Hepatocyte (in vitro differentiated cells): ENCODE measurements at regions not wholly inside any gene's neighbourhood (a gene's known extent, or its start where the extent isn't known, plus 50 kb on each side); places are given as distances from the start of the nearest gene placed in this dataset.

Experiments
- DNase-seq: peaks from one replicate; pipeline ENCODE4 v3.0.0-alpha.2; 2016; ENCODE audit warnings: low spot score
- H2AFZ ChIP-seq: fragments of 200-600 bp; sonication (generic); 2 replicates; pipeline ENCODE4 v1.6.0; 2016; ENCODE audit warnings: antibody characterized with exemption, mild to moderate bottlenecking
- H3K27ac ChIP-seq: fragments of 200-600 bp; sonication (generic); 2 replicates; pipeline ENCODE4 v1.5.1; 2016; ENCODE audit warnings: mild to moderate bottlenecking
- H3K27me3 ChIP-seq: fragments of 200-600 bp; sonication (generic); 2 replicates; pipeline ENCODE4 v1.6.1; 2016
- H3K36me3 ChIP-seq: fragments of 200-600 bp; sonication (generic); replicated peaks from 2 replicates; pipeline ENCODE4 v1.5.1; 2016; ENCODE audit warnings: low read depth; ENCODE audit not compliant: insufficient read depth
- H3K4me1 ChIP-seq: fragments of 200-600 bp; sonication (generic); 2 replicates; pipeline ENCODE4 v1.5.1; 2016; ENCODE audit warnings: mild to moderate bottlenecking, moderate library complexity; ENCODE audit not compliant: insufficient read depth
- H3K4me2 ChIP-seq: fragments of 200-600 bp; sonication (generic); 2 replicates; pipeline ENCODE4 v1.6.0; 2016
- H3K4me3 ChIP-seq: fragments of 200-600 bp; sonication (generic); 2 replicates; pipeline ENCODE4 v1.5.1; 2016; ENCODE audit warnings: mild to moderate bottlenecking
- H3K79me2 ChIP-seq: fragments of 200-600 bp; sonication (generic); 2 replicates; pipeline ENCODE4 v1.6.0; 2017; ENCODE audit warnings: mild to moderate bottlenecking
- H3K9me2 ChIP-seq: fragments of 200-600 bp; sonication (generic); replicated peaks from 2 replicates; pipeline ENCODE4 v1.6.0; 2017; ENCODE audit warnings: mild to moderate bottlenecking; ENCODE audit not compliant: insufficient read depth
- H3K9me3 ChIP-seq: fragments of 200-600 bp; sonication (generic); 2 replicates; pipeline ENCODE4 v1.5.1; 2016; ENCODE audit warnings: low read depth, mild to moderate bottlenecking
- H4K20me1 ChIP-seq: fragments of 200-600 bp; sonication (generic); 2 replicates; pipeline ENCODE4 v1.6.0; 2016; ENCODE audit warnings: mild to moderate bottlenecking; ENCODE audit not compliant: insufficient read depth, poor library complexity, severe bottlenecking
- EZH2 ChIP-seq: fragments of 200-600 bp; sonication (generic); IDR thresholded peaks from 2 replicates; pipeline ENCODE4 v1.6.1; 2016; ENCODE audit warnings: antibody characterized with exemption, mild to moderate bottlenecking, borderline replicate concordance
- EZH2phosphoT487 ChIP-seq: fragments of 200-600 bp; sonication (generic); IDR thresholded peaks from one replicate; pipeline ENCODE4 v1.6.1; 2018; ENCODE audit warnings: antibody characterized with exemption, mild to moderate bottlenecking, low read depth, moderate library complexity; ENCODE audit not compliant: unreplicated experiment, severe bottlenecking
- WGBS: methylation state at CpG from one replicate; pipeline ENCODE4 v1.1.6; 2016; ENCODE audit warnings: low lambda C conversion rate; ENCODE audit errors: missing lambda C conversion rate; 5-methylcytosine and 5-hydroxymethylcytosine counted together
- TF ChIP-seq, protein P1 (sequence below): fragments of 200-600 bp; sonication (generic); IDR thresholded peaks from 2 replicates; pipeline ENCODE4 v1.5.1; 2016; ENCODE audit warnings: antibody characterized with exemption, mild to moderate bottlenecking; ENCODE audit not compliant: poor library complexity

DNA sequence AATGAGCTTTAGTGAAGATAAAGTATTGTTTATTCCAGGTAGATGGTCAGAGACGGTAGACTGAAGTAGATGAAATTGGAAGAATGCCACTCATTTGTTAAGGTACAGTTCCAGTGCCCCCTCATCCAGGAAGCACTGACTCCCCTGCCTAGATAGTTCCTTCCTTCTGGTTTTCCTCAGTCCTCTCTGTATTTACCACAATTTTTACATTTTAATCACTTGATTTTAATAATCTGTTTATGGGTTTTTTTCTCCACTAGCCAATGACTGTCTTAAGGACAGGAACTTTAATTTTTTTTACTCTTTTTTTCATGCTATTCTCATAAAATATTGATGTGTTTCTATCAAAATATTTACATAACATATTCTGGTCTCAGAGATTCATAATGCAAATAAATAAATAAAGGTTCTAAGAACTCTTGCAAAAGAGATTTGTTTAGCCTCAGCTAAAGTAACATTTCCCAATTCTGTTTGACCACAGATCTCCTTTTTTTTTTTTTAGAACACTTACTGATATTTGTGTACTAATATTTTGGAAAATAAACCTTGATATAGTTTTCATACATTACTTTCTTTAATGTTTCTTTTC is 651.6 kb downstream of the PLPP3 start:
- no peaks in the 10 kb centered on the region for H4K20me1 ChIP-seq
- no peaks in the 10 kb centered on the region for H3K9me3 ChIP-seq
- DNase-seq: no peak
- TF ChIP-seq EZH2 (no peak), EZH2phosphoT487 (no peak)
- TF ChIP-seq, protein P1, sequence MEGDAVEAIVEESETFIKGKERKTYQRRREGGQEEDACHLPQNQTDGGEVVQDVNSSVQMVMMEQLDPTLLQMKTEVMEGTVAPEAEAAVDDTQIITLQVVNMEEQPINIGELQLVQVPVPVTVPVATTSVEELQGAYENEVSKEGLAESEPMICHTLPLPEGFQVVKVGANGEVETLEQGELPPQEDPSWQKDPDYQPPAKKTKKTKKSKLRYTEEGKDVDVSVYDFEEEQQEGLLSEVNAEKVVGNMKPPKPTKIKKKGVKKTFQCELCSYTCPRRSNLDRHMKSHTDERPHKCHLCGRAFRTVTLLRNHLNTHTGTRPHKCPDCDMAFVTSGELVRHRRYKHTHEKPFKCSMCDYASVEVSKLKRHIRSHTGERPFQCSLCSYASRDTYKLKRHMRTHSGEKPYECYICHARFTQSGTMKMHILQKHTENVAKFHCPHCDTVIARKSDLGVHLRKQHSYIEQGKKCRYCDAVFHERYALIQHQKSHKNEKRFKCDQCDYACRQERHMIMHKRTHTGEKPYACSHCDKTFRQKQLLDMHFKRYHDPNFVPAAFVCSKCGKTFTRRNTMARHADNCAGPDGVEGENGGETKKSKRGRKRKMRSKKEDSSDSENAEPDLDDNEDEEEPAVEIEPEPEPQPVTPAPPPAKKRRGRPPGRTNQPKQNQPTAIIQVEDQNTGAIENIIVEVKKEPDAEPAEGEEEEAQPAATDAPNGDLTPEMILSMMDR: no peak
- no peak overlapping the region for H3K27ac ChIP-seq
- no peaks in the 10 kb centered on the region for H3K27me3 ChIP-seq
- no peaks in the 10 kb centered on the region for H3K9me2 ChIP-seq
- WGBS: 65% methylated on average over 1 of the region's 1 CpG
- no peaks in the 10 kb centered on the region for H3K4me1 ChIP-seq
- no peak overlapping the region for H3K4me2 ChIP-seq
- no peak overlapping the region for H2AFZ ChIP-seq
- no peak overlapping the region for H3K4me3 ChIP-seq
- no peaks in the 10 kb centered on the region for H3K36me3 ChIP-seq
- no peaks in the 10 kb centered on the region for H3K79me2 ChIP-seq

DNA sequence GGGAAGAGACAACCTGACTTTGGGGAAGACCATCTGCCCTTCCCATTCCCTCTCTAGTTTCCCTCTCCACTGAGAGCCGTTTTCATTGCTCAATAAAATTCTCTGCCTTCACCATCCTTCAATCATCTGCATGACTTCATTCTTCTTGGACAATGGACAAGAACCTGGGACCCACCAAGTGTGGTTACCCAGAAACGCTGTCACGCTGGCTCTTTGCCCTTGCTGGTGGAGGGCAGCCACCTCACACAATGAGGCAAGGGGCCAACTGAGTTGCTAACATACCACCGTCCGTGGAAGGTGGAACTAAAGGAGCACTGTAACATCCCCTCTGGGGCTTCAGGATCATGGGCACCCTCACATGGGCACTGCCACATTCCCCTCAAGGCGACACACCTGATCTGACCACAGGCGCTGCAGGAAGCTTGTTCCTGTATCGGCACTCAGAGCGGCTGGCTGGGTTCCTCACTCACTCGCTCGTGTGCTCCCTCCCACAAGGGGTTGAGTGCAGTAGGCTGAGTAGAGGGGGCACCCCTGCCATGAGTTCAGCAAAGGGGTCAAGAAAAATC is 652.4 kb downstream of the PLPP3 start:
- TF ChIP-seq EZH2 (no peak), EZH2phosphoT487 (no peak)
- TF ChIP-seq, protein P1: no peak
- no peaks in the 10 kb centered on the region for H4K20me1 ChIP-seq
- H3K4me3 ChIP-seq: no peak overlapping the region
- H3K9me3 ChIP-seq: no peaks in the 10 kb centered on the region
- no peaks in the 10 kb centered on the region for H3K27me3 ChIP-seq
- no peak for DNase-seq
- no peaks in the 10 kb centered on the region for H3K79me2 ChIP-seq
- 88% methylated on average over 11 of the region's 11 CpGs for WGBS
- H3K27ac ChIP-seq: no peak overlapping the region
- no peak overlapping the region for H3K4me2 ChIP-seq
- no peaks in the 10 kb centered on the region for H3K9me2 ChIP-seq
- H3K4me1 ChIP-seq: no peaks in the 10 kb centered on the region
- H2AFZ ChIP-seq: no peak overlapping the region
- no peaks in the 10 kb centered on the region for H3K36me3 ChIP-seq

DNA sequence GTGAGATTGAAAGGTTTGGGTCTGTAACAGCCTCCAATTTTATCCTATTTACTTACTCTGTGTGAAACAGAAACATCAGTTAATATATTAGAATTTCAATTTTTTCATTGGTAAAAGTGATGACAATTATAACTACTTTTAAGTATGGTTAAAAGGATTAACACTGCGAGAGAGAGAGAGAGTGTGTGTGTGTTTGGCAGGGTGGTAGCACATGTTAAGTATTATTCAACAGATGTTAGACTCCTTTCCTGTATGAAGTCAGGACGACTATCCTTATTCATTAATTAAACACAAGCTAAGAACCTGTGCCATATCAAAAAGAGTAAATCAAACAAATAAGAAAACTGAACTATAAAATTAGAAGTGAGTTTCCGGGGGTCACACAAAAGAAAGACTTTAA is 662.5 kb downstream of the PLPP3 start:
- Histone ChIP-seq H3K27me3 (no peaks in the 10 kb centered on the region), H3K4me1 (peaks cover 3% of the 10 kb centered on the region), H3K79me2 (no peaks in the 10 kb centered on the region), H3K4me2 (no peak overlapping the region), H3K36me3 (no peaks in the 10 kb centered on the region), H4K20me1 (no peaks in the 10 kb centered on the region), H3K9me2 (no peaks in the 10 kb centered on the region), H3K9me3 (no peaks in the 10 kb centered on the region), H3K4me3 (no peak overlapping the region), H3K27ac (peak overlapping the region; percentile 8), H2AFZ (no peak overlapping the region)
- 79% methylated on average over 3 of the region's 3 CpGs for WGBS
- DNase-seq: no peak
- TF ChIP-seq EZH2phosphoT487: no peak
- TF ChIP-seq, protein P1: no peak
- TF ChIP-seq EZH2: no peak
